ENCODE measurements at regions not wholly inside any gene's neighbourhood (a gene's known extent, or its start where the extent isn't known, plus 50 kb on each side); places are given as distances from the start of the nearest gene placed in this dataset.

DNA sequence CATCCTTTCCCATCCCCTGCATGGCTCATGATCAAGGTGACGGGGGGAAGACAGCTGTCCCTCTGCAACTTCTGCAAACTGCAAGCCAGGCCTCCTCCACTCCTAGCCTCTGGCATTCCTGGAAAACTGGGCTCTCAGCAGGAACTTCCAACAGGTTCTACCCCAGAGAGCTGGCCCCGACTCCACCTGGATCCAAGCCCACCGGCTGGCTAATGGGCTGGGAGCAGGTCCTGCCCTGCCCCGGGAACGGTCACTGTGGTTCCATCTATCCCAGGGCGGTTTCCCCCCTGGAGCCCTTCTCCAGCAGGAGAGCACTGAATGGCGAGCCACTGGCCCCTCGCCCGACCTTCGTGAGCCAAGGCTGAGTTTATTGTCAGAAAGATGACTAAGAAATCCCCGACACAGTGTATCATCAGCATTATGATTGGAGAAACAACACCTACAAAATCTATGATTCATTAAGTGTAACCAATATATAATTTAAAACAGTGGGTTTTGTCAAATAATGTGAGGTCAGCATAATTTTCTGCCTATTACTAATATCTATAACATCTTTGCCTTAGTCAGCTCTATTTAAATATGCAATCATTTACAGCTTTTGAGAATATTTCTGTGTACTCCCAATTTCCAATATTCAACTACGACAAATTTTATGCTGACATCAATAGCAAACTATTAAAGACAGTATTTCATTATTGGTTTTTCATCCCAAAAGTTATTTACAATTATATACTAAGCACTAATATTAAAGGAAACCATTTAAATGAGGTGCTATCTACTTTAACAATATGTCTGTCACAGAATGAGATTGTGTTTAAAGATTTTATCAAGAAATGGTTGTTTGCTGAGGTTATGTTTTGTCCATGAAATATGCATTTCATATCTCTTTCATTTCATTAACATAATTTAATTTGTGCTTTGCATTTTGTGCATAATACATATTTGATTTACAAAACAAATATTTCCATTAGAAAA, 133.0 kb downstream of the URI1 start:
- H3K4me1 ChIP-seq (ENCODE audit: control insufficient read depth, insufficient read depth, low read length), result no peaks in the 10 kb centered on the region
- no peaks in the 10 kb centered on the region for H3K27me3 ChIP-seq (ENCODE audit: control insufficient read depth, insufficient read depth, low read length)
- no peaks in the 10 kb centered on the region for H3K9me3 ChIP-seq (ENCODE audit: control insufficient read depth, low read length)
- H3K9ac ChIP-seq (ENCODE audit: low read length), result no peak overlapping the region
- no peaks in the 10 kb centered on the region for H3K36me3 ChIP-seq (ENCODE audit: control insufficient read depth, insufficient read depth, low read length)
- no peak overlapping the region for H3K4me3 ChIP-seq (ENCODE audit: low read length)

DNA sequence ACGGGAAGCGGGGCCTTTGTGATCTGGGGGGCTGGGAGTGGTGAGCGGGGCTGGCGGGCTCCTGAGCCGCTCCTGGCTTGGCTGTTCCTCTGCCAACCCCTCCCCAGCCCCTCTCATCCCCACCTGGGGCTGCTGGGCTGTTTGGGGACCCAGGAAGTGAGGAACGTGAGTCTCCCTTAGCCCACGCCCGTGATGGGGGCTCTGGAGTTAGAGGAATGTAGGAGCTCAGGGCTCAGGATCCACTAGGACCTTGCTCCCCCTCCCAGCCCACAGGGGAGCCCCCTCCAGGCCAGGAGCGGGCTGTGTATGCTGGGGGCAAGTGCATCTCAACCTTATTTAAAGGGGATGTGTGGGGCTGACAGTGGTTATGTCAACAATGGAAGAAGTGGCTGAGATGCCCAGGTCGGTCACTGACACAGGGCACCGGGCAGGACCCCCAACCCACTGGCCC, 134.1 kb downstream of the URI1 start:
- Histone ChIP-seq H3K9me3 (ENCODE audit: control insufficient read depth, low read length) (no peaks in the 10 kb centered on the region), H3K36me3 (ENCODE audit: control insufficient read depth, insufficient read depth, low read length) (no peaks in the 10 kb centered on the region), H3K9ac (ENCODE audit: low read length) (no peak overlapping the region), H3K27me3 (ENCODE audit: control insufficient read depth, insufficient read depth, low read length) (no peaks in the 10 kb centered on the region), H3K4me1 (ENCODE audit: control insufficient read depth, insufficient read depth, low read length) (no peaks in the 10 kb centered on the region), H3K4me3 (ENCODE audit: low read length) (no peak overlapping the region)

DNA sequence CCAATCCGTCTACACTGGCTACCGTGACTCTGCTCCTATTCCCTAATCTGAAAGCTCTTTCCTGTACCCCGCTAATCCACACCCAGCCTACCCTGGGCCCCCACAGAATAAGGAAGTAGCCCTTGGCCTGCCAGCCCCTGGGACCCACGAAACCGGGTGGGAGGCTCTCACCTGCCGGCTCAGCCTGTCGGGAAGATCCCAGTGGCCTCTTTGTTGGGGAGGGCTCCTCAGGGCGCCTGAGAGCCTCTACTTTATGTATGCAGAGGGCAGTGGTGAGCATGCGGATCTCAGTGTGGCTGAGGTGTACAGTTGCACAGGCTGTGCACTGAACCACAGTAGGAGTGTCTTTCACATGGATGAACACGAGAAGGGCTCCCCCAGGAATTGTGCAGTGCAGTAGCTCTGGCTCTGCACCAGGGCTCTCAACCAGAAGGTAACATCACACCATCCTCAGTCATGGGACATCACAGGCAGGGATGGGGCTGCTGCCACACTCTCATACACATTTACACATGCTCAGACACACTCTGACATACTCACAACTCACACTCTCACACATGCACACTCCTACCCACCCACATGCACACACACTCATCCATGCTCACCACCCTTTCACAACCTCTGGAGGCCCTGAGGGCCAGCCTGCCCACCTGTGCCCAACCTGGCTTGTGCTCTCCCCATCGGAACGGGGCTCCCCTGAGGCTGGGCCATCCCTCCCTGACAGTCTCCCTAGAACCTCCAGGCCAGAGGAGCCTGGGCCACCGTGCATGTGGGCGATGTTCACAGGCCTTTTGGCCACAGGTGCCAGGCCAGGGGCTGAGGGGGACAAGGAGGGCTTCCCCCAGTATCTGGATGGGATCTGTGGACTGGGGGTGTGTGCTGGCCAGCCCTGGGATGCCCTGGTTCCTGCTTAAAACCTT, 135.0 kb downstream of the URI1 start:
- Histone ChIP-seq H3K9ac (ENCODE audit: low read length) (no peak overlapping the region), H3K4me3 (ENCODE audit: low read length) (no peak overlapping the region), H3K36me3 (ENCODE audit: control insufficient read depth, insufficient read depth, low read length) (no peaks in the 10 kb centered on the region), H3K9me3 (ENCODE audit: control insufficient read depth, low read length) (no peaks in the 10 kb centered on the region), H3K27me3 (ENCODE audit: control insufficient read depth, insufficient read depth, low read length) (no peaks in the 10 kb centered on the region), H3K4me1 (ENCODE audit: control insufficient read depth, insufficient read depth, low read length) (no peaks in the 10 kb centered on the region)

DNA sequence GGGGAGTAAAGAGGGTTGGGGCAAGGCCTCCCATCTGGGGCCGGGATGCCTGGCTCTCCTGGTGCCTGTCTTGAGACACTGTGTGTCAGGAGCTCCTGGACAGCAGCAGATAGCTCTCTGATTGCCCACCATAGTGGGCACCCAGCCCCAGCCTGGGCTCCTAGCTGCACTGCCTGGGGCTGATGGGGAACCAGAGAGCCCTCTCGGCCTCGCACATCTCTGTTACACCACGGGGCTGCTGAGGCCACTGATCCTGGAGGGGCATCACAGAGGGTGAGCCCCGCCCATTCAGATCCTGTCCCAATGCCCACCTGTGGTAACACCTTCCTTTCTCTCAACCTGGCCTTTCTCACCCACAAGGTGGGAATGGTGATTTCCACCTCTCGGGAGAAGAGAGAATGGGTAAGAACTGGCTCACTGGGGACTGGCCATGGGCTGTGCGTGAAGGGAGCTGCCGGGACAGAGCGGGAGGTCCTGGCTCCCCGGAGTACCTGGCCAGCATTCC, 135.9 kb downstream of the URI1 start:
- Histone ChIP-seq H3K4me1 (ENCODE audit: control insufficient read depth, insufficient read depth, low read length) (no peaks in the 10 kb centered on the region), H3K27me3 (ENCODE audit: control insufficient read depth, insufficient read depth, low read length) (no peaks in the 10 kb centered on the region), H3K9ac (ENCODE audit: low read length) (no peak overlapping the region), H3K36me3 (ENCODE audit: control insufficient read depth, insufficient read depth, low read length) (no peaks in the 10 kb centered on the region), H3K4me3 (ENCODE audit: low read length) (no peak overlapping the region), H3K9me3 (ENCODE audit: control insufficient read depth, low read length) (no peaks in the 10 kb centered on the region)

DNA sequence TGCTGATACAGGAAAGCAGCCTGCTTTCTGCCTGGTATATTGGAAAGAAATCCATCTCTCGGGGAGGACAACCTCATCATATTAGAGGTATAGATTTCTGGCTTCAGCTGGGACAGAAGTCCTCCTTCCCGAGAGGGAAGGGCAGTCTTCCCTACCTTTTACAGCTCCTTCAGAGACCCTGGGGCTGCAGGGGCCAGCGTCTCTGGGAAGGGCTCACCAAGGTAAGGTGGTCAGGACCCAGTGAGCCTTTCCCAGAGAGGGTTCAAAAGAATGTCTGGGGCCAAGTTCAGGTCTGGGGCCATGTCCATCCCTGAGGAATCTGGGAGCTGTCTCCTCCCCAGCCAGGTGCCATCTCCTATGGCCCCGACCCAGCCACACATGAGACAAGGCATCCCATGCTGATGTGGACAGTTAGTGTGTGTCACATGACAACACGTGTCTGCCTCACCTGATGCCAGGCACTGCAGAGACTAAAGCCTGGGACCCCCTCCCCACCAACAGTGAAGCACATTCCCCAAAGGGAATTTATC, 136.4 kb downstream of the URI1 start:
- no peaks in the 10 kb centered on the region for H3K27me3 ChIP-seq (ENCODE audit: control insufficient read depth, insufficient read depth, low read length)
- H3K4me1 ChIP-seq (ENCODE audit: control insufficient read depth, insufficient read depth, low read length), result no peaks in the 10 kb centered on the region
- no peak overlapping the region for H3K4me3 ChIP-seq (ENCODE audit: low read length)
- no peaks in the 10 kb centered on the region for H3K9me3 ChIP-seq (ENCODE audit: control insufficient read depth, low read length)
- no peak overlapping the region for H3K9ac ChIP-seq (ENCODE audit: low read length)
- no peaks in the 10 kb centered on the region for H3K36me3 ChIP-seq (ENCODE audit: control insufficient read depth, insufficient read depth, low read length)

DNA sequence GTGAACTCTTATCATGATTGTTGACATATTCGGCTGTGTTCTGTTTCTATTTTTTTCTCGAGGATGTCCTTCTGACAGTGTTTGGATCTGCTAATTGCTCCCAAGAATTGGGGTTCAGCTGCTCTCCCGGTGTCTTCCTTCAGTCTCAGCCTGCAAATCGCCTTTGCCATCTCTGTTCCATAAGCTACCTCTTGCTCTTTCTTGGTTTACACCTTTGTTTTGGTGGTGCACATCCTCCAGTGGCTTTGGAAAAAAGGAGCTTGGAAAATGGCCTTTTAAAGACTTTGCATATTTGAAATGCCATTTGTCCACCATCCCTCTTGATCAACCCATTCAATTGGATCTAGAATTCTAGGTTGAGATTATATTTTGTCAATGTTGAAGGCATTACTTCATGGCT, 137.2 kb downstream of the URI1 start:
- Histone ChIP-seq H3K4me1 (ENCODE audit: control insufficient read depth, insufficient read depth, low read length) (no peaks in the 10 kb centered on the region), H3K9me3 (ENCODE audit: control insufficient read depth, low read length) (no peaks in the 10 kb centered on the region), H3K36me3 (ENCODE audit: control insufficient read depth, insufficient read depth, low read length) (no peaks in the 10 kb centered on the region), H3K27me3 (ENCODE audit: control insufficient read depth, insufficient read depth, low read length) (no peaks in the 10 kb centered on the region), H3K4me3 (ENCODE audit: low read length) (no peak overlapping the region), H3K9ac (ENCODE audit: low read length) (no peak overlapping the region)

DNA sequence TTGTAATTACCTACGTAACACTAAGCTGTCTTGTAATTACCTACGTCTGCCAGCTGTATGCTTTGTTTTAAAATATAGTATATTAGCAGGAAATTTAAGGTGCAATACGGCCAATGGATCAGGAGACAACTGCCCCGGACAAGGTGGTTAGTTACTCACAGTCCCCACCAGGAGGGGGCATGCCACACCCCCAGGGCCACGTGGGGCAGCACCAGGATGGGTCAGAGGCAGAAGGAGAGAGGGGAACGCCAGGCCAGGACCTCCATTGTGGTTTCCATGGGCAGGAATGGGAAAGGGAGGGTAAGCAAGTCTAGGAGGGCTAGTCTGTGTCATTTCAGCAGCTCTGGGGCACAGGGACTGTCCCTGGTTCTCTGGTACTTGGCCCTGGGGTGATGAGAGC, 140.1 kb downstream of the URI1 start:
- H3K9me3 ChIP-seq (ENCODE audit: control insufficient read depth, low read length), result no peaks in the 10 kb centered on the region
- H3K9ac ChIP-seq (ENCODE audit: low read length), result no peak overlapping the region
- no peaks in the 10 kb centered on the region for H3K4me1 ChIP-seq (ENCODE audit: control insufficient read depth, insufficient read depth, low read length)
- H3K27me3 ChIP-seq (ENCODE audit: control insufficient read depth, insufficient read depth, low read length), result peaks cover 6% of the 10 kb centered on the region
- no peaks in the 10 kb centered on the region for H3K36me3 ChIP-seq (ENCODE audit: control insufficient read depth, insufficient read depth, low read length)
- no peak overlapping the region for H3K4me3 ChIP-seq (ENCODE audit: low read length)

DNA sequence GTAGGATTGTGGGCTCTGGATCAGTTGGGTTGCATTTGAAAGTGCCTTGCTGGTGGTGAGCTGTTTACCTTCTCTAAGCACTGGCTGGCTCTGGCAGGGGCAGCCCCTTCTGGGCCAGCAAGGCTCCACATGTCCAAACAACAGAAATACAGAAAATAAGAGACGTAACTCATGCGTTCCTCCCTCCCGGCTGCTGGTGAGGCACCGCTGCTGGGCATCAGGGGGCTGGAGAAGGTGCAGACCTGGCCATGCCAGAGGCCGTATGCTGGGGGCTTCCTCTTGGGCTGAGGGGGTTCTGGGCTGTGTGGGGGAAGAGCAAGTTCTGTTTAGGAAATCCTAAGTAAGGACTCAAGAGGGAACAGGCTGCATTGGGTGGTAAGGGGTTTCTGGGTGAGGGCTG, 140.6 kb downstream of the URI1 start:
- Histone ChIP-seq H3K27me3 (ENCODE audit: control insufficient read depth, insufficient read depth, low read length) (peaks cover 6% of the 10 kb centered on the region), H3K36me3 (ENCODE audit: control insufficient read depth, insufficient read depth, low read length) (no peaks in the 10 kb centered on the region), H3K4me1 (ENCODE audit: control insufficient read depth, insufficient read depth, low read length) (no peaks in the 10 kb centered on the region), H3K4me3 (ENCODE audit: low read length) (no peak overlapping the region), H3K9me3 (ENCODE audit: control insufficient read depth, low read length) (no peaks in the 10 kb centered on the region), H3K9ac (ENCODE audit: low read length) (no peak overlapping the region)

DNA sequence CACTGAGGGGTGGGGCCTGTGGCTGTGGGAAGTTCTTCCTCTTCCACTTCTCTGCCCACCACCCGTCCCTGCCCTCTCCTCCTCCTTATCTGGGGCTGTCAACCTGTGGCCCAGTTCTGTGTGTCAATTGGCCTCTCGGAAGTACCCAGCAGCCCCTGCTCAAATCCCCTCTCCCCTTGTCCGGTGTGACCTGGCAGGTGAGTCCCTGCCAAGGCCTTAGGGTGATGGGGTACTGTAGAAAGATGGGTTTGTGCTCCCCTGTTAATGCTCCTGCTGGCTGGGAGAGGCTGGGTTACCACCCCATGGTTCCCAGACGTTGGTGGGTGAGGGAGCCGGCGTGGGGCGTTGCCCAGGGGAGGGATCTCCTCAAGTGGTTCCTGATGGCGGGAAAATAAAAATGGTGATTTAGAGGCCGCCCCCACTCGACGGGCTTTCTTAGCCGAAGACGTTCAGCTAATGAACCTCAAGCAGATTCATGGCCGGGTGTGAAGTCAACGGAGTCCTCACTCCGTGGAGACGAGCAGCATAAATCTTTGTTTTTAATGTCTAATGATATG, 141.2 kb downstream of the URI1 start:
- no peaks in the 10 kb centered on the region for H3K4me1 ChIP-seq (ENCODE audit: control insufficient read depth, insufficient read depth, low read length)
- peaks cover 6% of the 10 kb centered on the region for H3K27me3 ChIP-seq (ENCODE audit: control insufficient read depth, insufficient read depth, low read length)
- H3K4me3 ChIP-seq (ENCODE audit: low read length), result no peak overlapping the region

DNA sequence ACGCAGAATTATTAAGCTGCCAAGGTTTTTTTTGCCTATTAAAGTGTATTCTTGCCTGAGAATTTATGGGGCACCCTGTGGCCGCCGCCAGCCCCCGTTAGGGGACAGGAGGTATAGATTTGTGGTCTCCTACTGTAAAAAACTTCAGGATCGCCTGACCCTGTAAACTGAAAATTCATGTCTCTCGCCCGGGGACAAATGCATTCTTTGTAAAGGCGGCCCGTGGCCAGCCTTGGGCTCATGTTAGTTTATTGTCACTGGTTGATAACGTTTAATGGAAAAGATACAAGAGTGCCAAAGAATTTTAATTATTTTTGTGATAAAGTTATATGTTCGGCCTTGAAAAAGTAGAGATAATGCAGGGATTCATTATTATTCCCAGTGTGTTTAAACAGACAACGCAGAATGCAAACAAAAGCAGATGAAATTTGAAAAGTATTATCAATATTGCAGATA, 141.7 kb downstream of the URI1 start:
- Histone ChIP-seq H3K27me3 (ENCODE audit: control insufficient read depth, insufficient read depth, low read length) (peaks cover 6% of the 10 kb centered on the region), H3K9ac (ENCODE audit: low read length) (no peak overlapping the region), H3K4me3 (ENCODE audit: low read length) (no peak overlapping the region), H3K36me3 (ENCODE audit: control insufficient read depth, insufficient read depth, low read length) (no peaks in the 10 kb centered on the region), H3K9me3 (ENCODE audit: control insufficient read depth, low read length) (no peaks in the 10 kb centered on the region), H3K4me1 (ENCODE audit: control insufficient read depth, insufficient read depth, low read length) (no peaks in the 10 kb centered on the region)

More for the DNA sequence above, 141.2 kb downstream of the URI1 start:
- Histone ChIP-seq H3K36me3 (ENCODE audit: control insufficient read depth, insufficient read depth, low read length) (no peaks in the 10 kb centered on the region), H3K9ac (ENCODE audit: low read length) (no peak overlapping the region), H3K9me3 (ENCODE audit: control insufficient read depth, low read length) (no peaks in the 10 kb centered on the region)

DNA sequence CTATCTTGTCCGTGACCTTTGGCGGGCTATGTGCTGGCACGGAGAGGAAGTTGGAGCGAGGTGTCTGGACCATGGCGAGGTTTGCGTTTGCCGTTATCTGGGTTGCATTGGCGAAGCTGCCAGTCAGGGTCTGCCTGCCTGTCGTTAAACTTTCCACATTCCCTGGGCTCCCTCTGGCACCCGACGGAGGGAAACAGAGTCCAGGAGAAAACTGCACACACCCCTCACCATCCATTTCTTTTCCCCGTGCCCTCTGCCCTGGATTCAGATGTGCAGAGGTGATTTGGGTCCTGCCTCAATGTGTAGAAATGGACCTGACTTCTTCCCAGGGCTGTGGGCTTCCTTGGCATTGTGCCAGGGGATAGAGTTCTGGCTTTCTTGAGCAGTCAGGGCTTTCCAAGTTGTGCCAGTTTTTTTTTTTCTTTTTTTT, 142.4 kb downstream of the URI1 start:
- no peaks in the 10 kb centered on the region for H3K4me1 ChIP-seq (ENCODE audit: control insufficient read depth, insufficient read depth, low read length)
- H3K9me3 ChIP-seq (ENCODE audit: control insufficient read depth, low read length), result no peaks in the 10 kb centered on the region
- no peak overlapping the region for H3K9ac ChIP-seq (ENCODE audit: low read length)
- no peaks in the 10 kb centered on the region for H3K36me3 ChIP-seq (ENCODE audit: control insufficient read depth, insufficient read depth, low read length)
- peaks cover 6% of the 10 kb centered on the region for H3K27me3 ChIP-seq (ENCODE audit: control insufficient read depth, insufficient read depth, low read length)
- no peak overlapping the region for H3K4me3 ChIP-seq (ENCODE audit: low read length)

Data from mucosa of stomach (tissue), 1 donor.